ENCODE measurements at regions not wholly inside any gene's neighbourhood (a gene's known extent, or its start where the extent isn't known, plus 50 kb on each side); places are given as distances from the start of the nearest gene placed in this dataset.
"Not testable (repeated sequence)": the region's sequence is repeated elsewhere in the genome, so short reads cannot be mapped to it uniquely, and the experiment has no call there.

- Mint-ChIP-seq H3K36me3 (ENCODE audit: low read depth) (no peaks in the 10 kb centered on the region), H3K4me3 (no peak overlapping the region), H3K27me3 (no peaks in the 10 kb centered on the region), H3K9me3 (peaks cover 10% of the 10 kb centered on the region), H3K4me1 (ENCODE audit: low read depth) (no peaks in the 10 kb centered on the region), H3K27ac (no peak overlapping the region)
- ATAC-seq (no peak), DNase-seq (no peak)
- TF ChIP-seq CTCF (IDR thresholded peaks at IDR 0.05): no peak
- CTCF ChIA-PET: no interaction called here
- POLR2A ChIA-PET: no interaction called here
- intact Hi-C loops (cut with micrococcal nuclease): no loop called here
Measured at GRCh38 chr6:48985025-48985424, 478.0 kb downstream of the MMUT start.

- intact Hi-C loops (cut with micrococcal nuclease); CTCF ChIA-PET; H3K9me3 Mint-ChIP-seq; ATAC-seq; H3K4me1 Mint-ChIP-seq (ENCODE audit: low read depth); H3K36me3 Mint-ChIP-seq (ENCODE audit: low read depth); H3K27me3 Mint-ChIP-seq; H3K4me3 Mint-ChIP-seq; POLR2A ChIA-PET; DNase-seq; H3K27ac Mint-ChIP-seq: not testable (repeated sequence)
Measured at GRCh38 chr6:48983968-48984367, 479.1 kb downstream of the MMUT start.

- Mint-ChIP-seq H3K36me3 (ENCODE audit: low read depth) (no peaks in the 10 kb centered on the region), H3K4me3 (no peak overlapping the region), H3K27ac (no peak overlapping the region), H3K4me1 (ENCODE audit: low read depth) (no peaks in the 10 kb centered on the region), H3K27me3 (no peaks in the 10 kb centered on the region), H3K9me3 (peaks cover 10% of the 10 kb centered on the region)
- intact Hi-C loops (cut with micrococcal nuclease): no loop called here
- POLR2A ChIA-PET: no interaction called here
- no peak for DNase-seq
- ATAC-seq: no peak
- CTCF ChIA-PET: no interaction called here
- no peak for TF ChIP-seq CTCF (IDR thresholded peaks at IDR 0.05)
Measured at GRCh38 chr6:48983377-48983776, 479.7 kb downstream of the MMUT start.

GRCh38 chr6:48979806-48980205 lies 483.2 kb downstream of the MMUT start:
- DNase-seq (no peak), ATAC-seq (no peak)
- Mint-ChIP-seq H3K4me3 (no peak overlapping the region), H3K4me1 (ENCODE audit: low read depth) (no peaks in the 10 kb centered on the region), H3K27me3 (no peaks in the 10 kb centered on the region), H3K36me3 (ENCODE audit: low read depth) (no peaks in the 10 kb centered on the region), H3K27ac (no peak overlapping the region), H3K9me3 (peaks cover 7% of the 10 kb centered on the region)
- ChIA-PET POLR2A (no interaction called here), CTCF (no interaction called here)
- intact Hi-C loops (cut with micrococcal nuclease): no loop called here
- no peak for TF ChIP-seq CTCF (IDR thresholded peaks at IDR 0.05)

- TF ChIP-seq CTCF (IDR thresholded peaks at IDR 0.05): no peak
- H3K4me3 Mint-ChIP-seq: no peak overlapping the region
- H3K36me3 Mint-ChIP-seq (ENCODE audit: low read depth): no peaks in the 10 kb centered on the region
- POLR2A ChIA-PET: no interaction called here
- ATAC-seq (no peak), DNase-seq (no peak)
- no peaks in the 10 kb centered on the region for H3K27me3 Mint-ChIP-seq
- H3K27ac Mint-ChIP-seq: no peak overlapping the region
- H3K4me1 Mint-ChIP-seq (ENCODE audit: low read depth): no peaks in the 10 kb centered on the region
- intact Hi-C loops (cut with micrococcal nuclease): no loop called here
- peaks cover 7% of the 10 kb centered on the region for H3K9me3 Mint-ChIP-seq
- CTCF ChIA-PET: no interaction called here
Measured at GRCh38 chr6:48979085-48979484, 484.0 kb downstream of the MMUT start.

GRCh38 chr6:48978016-48978415 lies 485.0 kb downstream of the MMUT start:
- Mint-ChIP-seq H3K4me1 (ENCODE audit: low read depth) (no peaks in the 10 kb centered on the region), H3K9me3 (peaks cover 7% of the 10 kb centered on the region), H3K27me3 (no peaks in the 10 kb centered on the region), H3K27ac (no peak overlapping the region), H3K4me3 (no peak overlapping the region), H3K36me3 (ENCODE audit: low read depth) (no peaks in the 10 kb centered on the region)
- intact Hi-C loops (cut with micrococcal nuclease): no loop called here
- ChIA-PET CTCF (no interaction called here), POLR2A (no interaction called here)
- TF ChIP-seq CTCF (IDR thresholded peaks at IDR 0.05): no peak
- no peak for ATAC-seq
- DNase-seq: no peak
